ENCODE measurements at regions not wholly inside any gene's neighbourhood (a gene's known extent, or its start where the extent isn't known, plus 50 kb on each side); places are given as distances from the start of the nearest gene placed in this dataset.

DNA sequence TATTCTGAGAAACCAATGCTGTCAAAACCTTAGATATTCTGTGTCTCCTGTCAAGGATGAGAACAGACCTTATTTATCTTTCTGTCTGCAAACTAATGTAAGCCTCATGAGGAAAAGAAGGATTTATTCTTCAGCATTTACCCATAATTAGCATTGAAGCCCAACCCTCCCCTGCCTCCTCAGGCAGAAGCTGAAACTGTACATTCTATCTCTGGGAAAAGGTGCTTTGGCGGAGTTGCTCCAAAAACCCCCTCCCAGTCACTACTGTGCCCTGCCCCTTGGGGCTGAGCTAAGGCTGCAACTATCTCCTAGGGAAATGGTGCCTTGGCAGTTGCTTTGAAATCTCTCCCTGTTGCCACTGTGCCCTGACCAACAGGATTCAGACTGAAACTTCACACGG is 106.2 kb upstream of the TLR4 start:
- Histone ChIP-seq H3K4me1 (ENCODE audit: control insufficient read depth, insufficient read depth, low read length) (no peaks in the 10 kb centered on the region), H3K9me3 (ENCODE audit: control insufficient read depth, low read length) (peaks cover 14% of the 10 kb centered on the region), H3K36me3 (ENCODE audit: control insufficient read depth, insufficient read depth, low read length, severe bottlenecking) (no peaks in the 10 kb centered on the region), H3K27me3 (replicated peaks; ENCODE audit: control insufficient read depth, insufficient read depth, low read length) (no peaks in the 10 kb centered on the region), H3K9ac (ENCODE audit: low read length) (no peak overlapping the region), H3K4me3 (ENCODE audit: low read length) (no peak overlapping the region)
- DNase-seq (ENCODE audit: low read depth): no peak

- Histone ChIP-seq H3K4me1 (ENCODE audit: control insufficient read depth, insufficient read depth, low read length) (no peaks in the 10 kb centered on the region), H3K9me3 (ENCODE audit: control insufficient read depth, low read length) (peaks cover 22% of the 10 kb centered on the region), H3K9ac (ENCODE audit: low read length) (no peak overlapping the region), H3K27me3 (replicated peaks; ENCODE audit: control insufficient read depth, insufficient read depth, low read length) (no peaks in the 10 kb centered on the region), H3K36me3 (ENCODE audit: control insufficient read depth, insufficient read depth, low read length, severe bottlenecking) (no peaks in the 10 kb centered on the region), H3K4me3 (ENCODE audit: low read length) (no peak overlapping the region)
- DNase-seq (ENCODE audit: low read depth): no peak
Observed at GRCh38 chr9:117596678-117597077, 107.5 kb upstream of the TLR4 start.

DNA sequence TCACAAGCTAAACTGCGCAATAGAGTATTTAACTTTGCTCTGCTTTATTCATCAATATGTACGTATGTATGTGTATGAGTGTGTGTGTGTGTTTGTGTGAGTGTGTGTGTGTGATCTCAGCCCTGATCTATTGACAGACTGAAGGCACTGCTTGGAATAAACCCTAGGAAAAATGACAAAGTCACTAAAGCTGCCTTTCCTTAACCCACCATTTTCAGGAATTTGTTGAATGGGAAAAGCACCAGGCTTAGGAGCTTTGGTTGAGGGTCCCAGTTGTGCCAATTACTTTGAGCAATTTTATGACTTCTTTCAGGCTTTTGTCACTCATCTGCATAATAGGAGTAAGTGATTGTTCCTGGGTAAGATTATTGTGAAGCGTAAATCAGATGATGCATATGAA is 108.6 kb upstream of the TLR4 start:
- Histone ChIP-seq H3K36me3 (ENCODE audit: control insufficient read depth, insufficient read depth, low read length, severe bottlenecking) (no peaks in the 10 kb centered on the region), H3K27me3 (replicated peaks; ENCODE audit: control insufficient read depth, insufficient read depth, low read length) (no peaks in the 10 kb centered on the region), H3K9me3 (ENCODE audit: control insufficient read depth, low read length) (peaks cover 24% of the 10 kb centered on the region), H3K4me3 (ENCODE audit: low read length) (no peak overlapping the region), H3K9ac (ENCODE audit: low read length) (no peak overlapping the region), H3K4me1 (ENCODE audit: control insufficient read depth, insufficient read depth, low read length) (no peaks in the 10 kb centered on the region)
- DNase-seq (ENCODE audit: low read depth): no peak

GRCh38 chr9:117587263-117587662 is 116.9 kb upstream of the TLR4 start:
- Histone ChIP-seq H3K9ac (ENCODE audit: low read length) (no peak overlapping the region), H3K9me3 (ENCODE audit: control insufficient read depth, low read length) (peaks cover 17% of the 10 kb centered on the region)
- no peak for DNase-seq (ENCODE audit: low read depth)

DNA sequence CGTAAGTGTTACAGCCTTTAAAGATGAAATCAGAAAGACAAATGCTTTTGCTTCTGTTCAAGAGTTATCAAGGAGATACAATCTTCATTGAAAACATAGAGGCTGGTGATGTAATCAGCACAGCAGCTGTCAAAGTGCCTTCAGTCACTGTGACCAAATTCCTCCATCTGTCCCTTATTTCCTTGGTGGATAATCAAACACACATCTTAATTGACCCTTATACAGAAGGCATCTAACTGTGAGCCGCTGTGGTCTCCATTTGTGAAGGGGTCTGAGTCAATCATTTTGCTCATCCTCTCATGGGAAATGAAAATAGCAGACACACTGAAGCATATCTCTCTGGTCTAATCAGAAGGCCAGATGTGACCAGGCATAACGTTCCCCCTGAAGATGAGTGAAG is 130.1 kb upstream of the TLR4 start:
- Histone ChIP-seq H3K9me3 (ENCODE audit: control insufficient read depth, low read length) (peaks cover 4% of the 10 kb centered on the region), H3K9ac (ENCODE audit: low read length) (no peak overlapping the region), H3K4me3 (ENCODE audit: low read length) (no peak overlapping the region), H3K4me1 (ENCODE audit: control insufficient read depth, insufficient read depth, low read length) (no peaks in the 10 kb centered on the region), H3K36me3 (ENCODE audit: control insufficient read depth, insufficient read depth, low read length, severe bottlenecking) (no peaks in the 10 kb centered on the region), H3K27me3 (replicated peaks; ENCODE audit: control insufficient read depth, insufficient read depth, low read length) (no peaks in the 10 kb centered on the region)
- DNase-seq (ENCODE audit: low read depth): no peak

More at GRCh38 chr9:117587263-117587662, 116.9 kb upstream of the TLR4 start:
- Histone ChIP-seq H3K4me1 (ENCODE audit: control insufficient read depth, insufficient read depth, low read length) (no peaks in the 10 kb centered on the region), H3K36me3 (ENCODE audit: control insufficient read depth, insufficient read depth, low read length, severe bottlenecking) (no peaks in the 10 kb centered on the region), H3K4me3 (ENCODE audit: low read length) (no peak overlapping the region), H3K27me3 (replicated peaks; ENCODE audit: control insufficient read depth, insufficient read depth, low read length) (no peaks in the 10 kb centered on the region)

DNA sequence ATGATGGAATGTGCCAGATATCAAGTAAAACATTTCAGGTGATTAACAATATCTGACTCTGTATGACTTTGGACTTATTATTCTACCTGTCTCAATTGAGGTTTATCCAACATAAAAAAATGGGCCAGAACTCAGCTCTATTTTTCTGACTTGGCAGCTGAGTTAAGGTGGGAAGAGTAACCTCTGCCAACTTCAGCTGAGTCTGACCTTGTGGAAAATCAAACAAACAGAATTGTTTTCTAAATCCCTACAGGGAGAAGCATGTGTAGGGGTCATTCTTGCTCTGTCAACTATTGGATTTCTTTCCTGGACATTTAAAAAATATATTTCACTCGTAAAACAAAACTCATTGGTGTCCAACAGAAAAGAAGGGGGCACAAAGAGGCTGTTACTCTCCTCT is 139.4 kb upstream of the TLR4 start:
- no peaks in the 10 kb centered on the region for H3K4me1 ChIP-seq (ENCODE audit: control insufficient read depth, insufficient read depth, low read length)
- no peaks in the 10 kb centered on the region for H3K36me3 ChIP-seq (ENCODE audit: control insufficient read depth, insufficient read depth, low read length, severe bottlenecking)
- no peak for DNase-seq (ENCODE audit: low read depth)
- H3K9ac ChIP-seq (ENCODE audit: low read length): no peak overlapping the region
- H3K27me3 ChIP-seq (replicated peaks; ENCODE audit: control insufficient read depth, insufficient read depth, low read length): no peaks in the 10 kb centered on the region
- no peak overlapping the region for H3K4me3 ChIP-seq (ENCODE audit: low read length)
- no peaks in the 10 kb centered on the region for H3K9me3 ChIP-seq (ENCODE audit: control insufficient read depth, low read length)

DNA sequence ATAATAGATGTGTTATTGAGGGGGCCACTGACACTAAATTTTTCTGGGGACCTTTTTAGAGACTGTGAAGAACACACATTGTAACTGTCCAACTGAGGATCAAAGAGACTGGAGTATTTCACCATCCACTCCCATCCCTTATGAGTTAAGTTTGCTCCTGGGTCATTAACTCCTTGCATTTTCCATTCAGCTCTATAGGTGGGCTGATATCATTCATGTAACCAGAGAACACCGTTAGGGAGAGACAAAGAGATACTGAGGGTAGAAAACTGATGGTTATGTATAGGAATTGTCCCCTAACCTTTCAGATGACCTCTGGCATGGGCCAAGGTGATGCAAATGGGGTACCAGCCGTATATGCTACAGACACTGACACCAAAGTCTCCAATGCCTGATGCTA is 142.4 kb upstream of the TLR4 start:
- Histone ChIP-seq H3K4me3 (ENCODE audit: low read length) (no peak overlapping the region), H3K9ac (ENCODE audit: low read length) (no peak overlapping the region), H3K36me3 (ENCODE audit: control insufficient read depth, insufficient read depth, low read length, severe bottlenecking) (no peaks in the 10 kb centered on the region), H3K27me3 (replicated peaks; ENCODE audit: control insufficient read depth, insufficient read depth, low read length) (no peaks in the 10 kb centered on the region), H3K4me1 (ENCODE audit: control insufficient read depth, insufficient read depth, low read length) (no peaks in the 10 kb centered on the region), H3K9me3 (ENCODE audit: control insufficient read depth, low read length) (no peaks in the 10 kb centered on the region)
- DNase-seq (ENCODE audit: low read depth): no peak

GRCh38 chr9:117555964-117556629 is 141.2 kb upstream of the ASTN2 start:
- H3K9ac ChIP-seq (ENCODE audit: low read length): no peak overlapping the region
- no peak overlapping the region for H3K4me3 ChIP-seq (ENCODE audit: low read length)
- DNase-seq (ENCODE audit: low read depth): peak; percentile 15
- H3K9me3 ChIP-seq (ENCODE audit: control insufficient read depth, low read length): no peaks in the 10 kb centered on the region
- no peaks in the 10 kb centered on the region for H3K4me1 ChIP-seq (ENCODE audit: control insufficient read depth, insufficient read depth, low read length)
- H3K36me3 ChIP-seq (ENCODE audit: control insufficient read depth, insufficient read depth, low read length, severe bottlenecking): no peaks in the 10 kb centered on the region
- no peaks in the 10 kb centered on the region for H3K27me3 ChIP-seq (replicated peaks; ENCODE audit: control insufficient read depth, insufficient read depth, low read length)

GRCh38 chr9:117552811-117553210 is 138.0 kb upstream of the ASTN2 start:
- Histone ChIP-seq H3K9ac (ENCODE audit: low read length) (no peak overlapping the region), H3K9me3 (ENCODE audit: control insufficient read depth, low read length) (no peaks in the 10 kb centered on the region), H3K4me3 (ENCODE audit: low read length) (no peak overlapping the region), H3K36me3 (ENCODE audit: control insufficient read depth, insufficient read depth, low read length, severe bottlenecking) (no peaks in the 10 kb centered on the region), H3K27me3 (replicated peaks; ENCODE audit: control insufficient read depth, insufficient read depth, low read length) (no peaks in the 10 kb centered on the region), H3K4me1 (ENCODE audit: control insufficient read depth, insufficient read depth, low read length) (no peaks in the 10 kb centered on the region)
- no peak for DNase-seq (ENCODE audit: low read depth)

GRCh38 chr9:117551171-117551570 is 136.3 kb upstream of the ASTN2 start:
- DNase-seq (ENCODE audit: low read depth): no peak
- H3K4me1 ChIP-seq (ENCODE audit: control insufficient read depth, insufficient read depth, low read length): no peaks in the 10 kb centered on the region
- H3K27me3 ChIP-seq (replicated peaks; ENCODE audit: control insufficient read depth, insufficient read depth, low read length): peaks cover 4% of the 10 kb centered on the region
- H3K4me3 ChIP-seq (ENCODE audit: low read length): no peak overlapping the region
- H3K9ac ChIP-seq (ENCODE audit: low read length): no peak overlapping the region
- no peaks in the 10 kb centered on the region for H3K9me3 ChIP-seq (ENCODE audit: control insufficient read depth, low read length)
- H3K36me3 ChIP-seq (ENCODE audit: control insufficient read depth, insufficient read depth, low read length, severe bottlenecking): no peaks in the 10 kb centered on the region

DNA sequence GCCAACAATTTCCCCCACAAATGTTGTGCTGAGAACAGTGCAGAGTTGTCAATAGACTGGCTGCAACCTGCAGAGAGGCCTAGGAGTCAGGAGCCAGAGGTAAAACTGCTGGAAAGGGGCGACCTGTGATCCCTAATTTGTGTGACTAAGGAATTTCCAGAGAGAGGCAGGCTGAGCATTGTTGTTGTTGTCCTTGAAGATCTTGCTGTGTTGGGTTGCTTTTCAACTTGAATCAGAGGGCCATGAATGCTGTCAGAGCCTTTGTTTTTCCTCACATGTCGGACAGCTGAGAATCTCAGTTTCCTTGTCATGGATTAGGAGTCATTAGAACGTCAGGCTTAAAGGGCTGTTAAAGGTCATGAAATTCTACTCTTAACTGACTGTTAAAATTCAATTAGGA is 134.6 kb upstream of the ASTN2 start:
- no peaks in the 10 kb centered on the region for H3K9me3 ChIP-seq (ENCODE audit: control insufficient read depth, low read length)
- no peak overlapping the region for H3K4me3 ChIP-seq (ENCODE audit: low read length)
- H3K36me3 ChIP-seq (ENCODE audit: control insufficient read depth, insufficient read depth, low read length, severe bottlenecking): no peaks in the 10 kb centered on the region
- DNase-seq (ENCODE audit: low read depth): no peak
- H3K27me3 ChIP-seq (replicated peaks; ENCODE audit: control insufficient read depth, insufficient read depth, low read length): peaks cover 4% of the 10 kb centered on the region
- H3K9ac ChIP-seq (ENCODE audit: low read length): no peak overlapping the region
- no peaks in the 10 kb centered on the region for H3K4me1 ChIP-seq (ENCODE audit: control insufficient read depth, insufficient read depth, low read length)

DNA sequence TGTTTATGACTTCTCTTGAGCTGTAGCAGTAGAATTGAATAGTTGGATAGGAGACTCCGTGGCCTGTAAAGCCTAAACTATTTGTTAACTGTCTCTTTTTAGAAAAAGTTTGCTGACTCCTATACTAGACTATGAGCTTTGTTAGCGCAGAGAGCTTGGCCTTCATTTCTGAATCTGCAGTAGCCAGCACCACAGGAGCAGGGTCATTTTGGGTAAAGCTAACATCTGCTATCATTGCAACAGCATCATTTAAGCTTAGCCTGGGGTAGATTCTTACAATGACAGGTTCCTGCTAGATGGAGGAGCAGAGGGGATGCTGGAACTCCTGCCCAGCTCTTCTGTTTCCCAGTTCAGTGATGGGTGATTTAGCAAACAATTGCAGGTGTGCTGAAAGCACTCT is 133.7 kb upstream of the ASTN2 start:
- no peaks in the 10 kb centered on the region for H3K36me3 ChIP-seq (ENCODE audit: control insufficient read depth, insufficient read depth, low read length, severe bottlenecking)
- no peaks in the 10 kb centered on the region for H3K4me1 ChIP-seq (ENCODE audit: control insufficient read depth, insufficient read depth, low read length)
- no peak overlapping the region for H3K9ac ChIP-seq (ENCODE audit: low read length)
- no peak overlapping the region for H3K4me3 ChIP-seq (ENCODE audit: low read length)
- no peak for DNase-seq (ENCODE audit: low read depth)
- H3K27me3 ChIP-seq (replicated peaks; ENCODE audit: control insufficient read depth, insufficient read depth, low read length): peaks cover 4% of the 10 kb centered on the region
- H3K9me3 ChIP-seq (ENCODE audit: control insufficient read depth, low read length): no peaks in the 10 kb centered on the region
